ENCODE measurements at regions not wholly inside any gene's neighbourhood (a gene's known extent, or its start where the extent isn't known, plus 50 kb on each side); places are given as distances from the start of the nearest gene placed in this dataset.

DNA sequence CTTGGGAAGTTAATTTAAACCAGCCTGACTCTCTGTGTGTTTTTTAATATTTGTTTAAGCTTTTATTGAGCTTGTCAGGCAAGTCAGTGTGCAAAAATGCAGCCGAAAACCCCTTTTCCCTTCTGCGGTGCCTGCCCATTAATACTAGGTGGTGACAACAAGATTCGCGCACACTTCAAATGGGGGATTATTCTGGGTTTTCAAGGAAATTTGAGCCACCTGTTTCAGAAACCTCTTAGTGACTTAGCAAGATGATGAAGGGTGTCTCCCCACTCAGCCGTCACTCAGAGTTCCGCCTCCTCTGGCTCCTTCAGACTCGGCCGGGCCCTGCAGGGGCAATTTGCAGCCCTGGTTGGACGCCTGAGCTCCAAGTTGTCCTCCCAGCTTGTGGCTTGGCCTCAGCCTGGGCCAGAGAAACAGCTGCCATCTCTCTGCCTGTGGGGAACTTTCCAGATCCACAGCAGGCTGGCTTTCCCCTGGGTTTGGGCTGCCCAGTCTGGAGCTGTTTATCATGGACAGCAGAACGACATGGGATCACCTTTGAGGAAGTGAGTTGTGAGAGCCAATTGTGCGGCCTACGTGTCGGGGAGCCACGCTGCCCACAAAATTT lies 75.9 kb downstream of the SPRY4 start:
- TF ChIP-seq CTCF (IDR thresholded peaks at IDR 0.05) (no peak), ZFX (IDR thresholded peaks at IDR 0.05; ENCODE audit: borderline replicate concordance) (no peak)
